ENCODE measurements at regions not wholly inside any gene's neighbourhood (a gene's known extent, or its start where the extent isn't known, plus 50 kb on each side); places are given as distances from the start of the nearest gene placed in this dataset.

GRCh38 chr11:79592406-79592805 is 151.6 kb upstream of the TENM4 start:
- Histone ChIP-seq H4K20me1 (ENCODE audit: low read length) (no peaks in the 10 kb centered on the region), H3K4me3 (ENCODE audit: low read length) (no peak overlapping the region), H3K9me3 (ENCODE audit: low read length) (no peaks in the 10 kb centered on the region), H3K4me2 (ENCODE audit: low read length) (no peak overlapping the region), H3K9ac (ENCODE audit: low read length) (no peak overlapping the region), H2AFZ (ENCODE audit: low read length) (no peak overlapping the region), H3F3A (ENCODE audit: low read length, unreplicated experiment) (no peaks in the 10 kb centered on the region), H3K9me2 (replicated peaks; ENCODE audit: low read length) (no peaks in the 10 kb centered on the region), H3K27me3 (ENCODE audit: low read length) (peaks cover 8% of the 10 kb centered on the region; the same call in 1 of the 2 replicates), H3K4me1 (ENCODE audit: insufficient read depth, low read length) (no peaks in the 10 kb centered on the region), H3K36me3 (ENCODE audit: low read depth, low read length) (no peaks in the 10 kb centered on the region), H3K79me2 (ENCODE audit: low read length) (no peaks in the 10 kb centered on the region), H3K27ac (ENCODE audit: low read length) (no peak overlapping the region)
- TF ChIP-seq, protein P1, sequence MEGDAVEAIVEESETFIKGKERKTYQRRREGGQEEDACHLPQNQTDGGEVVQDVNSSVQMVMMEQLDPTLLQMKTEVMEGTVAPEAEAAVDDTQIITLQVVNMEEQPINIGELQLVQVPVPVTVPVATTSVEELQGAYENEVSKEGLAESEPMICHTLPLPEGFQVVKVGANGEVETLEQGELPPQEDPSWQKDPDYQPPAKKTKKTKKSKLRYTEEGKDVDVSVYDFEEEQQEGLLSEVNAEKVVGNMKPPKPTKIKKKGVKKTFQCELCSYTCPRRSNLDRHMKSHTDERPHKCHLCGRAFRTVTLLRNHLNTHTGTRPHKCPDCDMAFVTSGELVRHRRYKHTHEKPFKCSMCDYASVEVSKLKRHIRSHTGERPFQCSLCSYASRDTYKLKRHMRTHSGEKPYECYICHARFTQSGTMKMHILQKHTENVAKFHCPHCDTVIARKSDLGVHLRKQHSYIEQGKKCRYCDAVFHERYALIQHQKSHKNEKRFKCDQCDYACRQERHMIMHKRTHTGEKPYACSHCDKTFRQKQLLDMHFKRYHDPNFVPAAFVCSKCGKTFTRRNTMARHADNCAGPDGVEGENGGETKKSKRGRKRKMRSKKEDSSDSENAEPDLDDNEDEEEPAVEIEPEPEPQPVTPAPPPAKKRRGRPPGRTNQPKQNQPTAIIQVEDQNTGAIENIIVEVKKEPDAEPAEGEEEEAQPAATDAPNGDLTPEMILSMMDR (conservative IDR thresholded peaks at IDR 0.05; ENCODE audit: low read depth, low read length): no peak
- CTCF ChIA-PET: no interaction called here
- POLR2A ChIA-PET (ENCODE audit: unreplicated experiment): no interaction called here
- BruUV-seq (replicated peaks): no TSS peak
- DNase-seq: no peak
- intact Hi-C loops (cut with micrococcal nuclease): no loop called here
- ATAC-seq: no peak

GRCh38 chr11:79582434-79582833 is 141.6 kb upstream of the TENM4 start:
- ChIA-PET CTCF (no interaction called here), POLR2A (ENCODE audit: unreplicated experiment) (no interaction called here)
- no TSS peak for BruUV-seq (replicated peaks)
- no peak for TF ChIP-seq EZH2 (IDR thresholded peaks at IDR 0.05; ENCODE audit: low read length, unreplicated experiment)
- TF ChIP-seq, protein P1 (conservative IDR thresholded peaks at IDR 0.05; ENCODE audit: low read depth, low read length): no peak
- TF ChIP-seq EZH2phosphoT487 (IDR thresholded peaks at IDR 0.05; ENCODE audit: borderline replicate concordance, low read length): no peak
- H4K20me1 ChIP-seq (ENCODE audit: low read length): no peaks in the 10 kb centered on the region
- no peak overlapping the region for H2AFZ ChIP-seq (ENCODE audit: low read length)
- H3F3A ChIP-seq (ENCODE audit: low read length, unreplicated experiment): no peaks in the 10 kb centered on the region
- no peak overlapping the region for H3K4me3 ChIP-seq (ENCODE audit: low read length)
- no peak for DNase-seq
- H3K79me2 ChIP-seq (ENCODE audit: low read length): no peaks in the 10 kb centered on the region
- H3K4me1 ChIP-seq (ENCODE audit: insufficient read depth, low read length): no peaks in the 10 kb centered on the region
- no peak overlapping the region for H3K4me2 ChIP-seq (ENCODE audit: low read length)
- no peaks in the 10 kb centered on the region for H3K9me2 ChIP-seq (replicated peaks; ENCODE audit: low read length)
- intact Hi-C loops (cut with micrococcal nuclease): no loop called here
- no peak for ATAC-seq
- H3K36me3 ChIP-seq (ENCODE audit: low read depth, low read length): no peaks in the 10 kb centered on the region
- no peaks in the 10 kb centered on the region for H3K27me3 ChIP-seq (ENCODE audit: low read length)
- H3K9me3 ChIP-seq (ENCODE audit: low read length): no peaks in the 10 kb centered on the region
- H3K9ac ChIP-seq (ENCODE audit: low read length): no peak overlapping the region
- no peak overlapping the region for H3K27ac ChIP-seq (ENCODE audit: low read length)

DNA sequence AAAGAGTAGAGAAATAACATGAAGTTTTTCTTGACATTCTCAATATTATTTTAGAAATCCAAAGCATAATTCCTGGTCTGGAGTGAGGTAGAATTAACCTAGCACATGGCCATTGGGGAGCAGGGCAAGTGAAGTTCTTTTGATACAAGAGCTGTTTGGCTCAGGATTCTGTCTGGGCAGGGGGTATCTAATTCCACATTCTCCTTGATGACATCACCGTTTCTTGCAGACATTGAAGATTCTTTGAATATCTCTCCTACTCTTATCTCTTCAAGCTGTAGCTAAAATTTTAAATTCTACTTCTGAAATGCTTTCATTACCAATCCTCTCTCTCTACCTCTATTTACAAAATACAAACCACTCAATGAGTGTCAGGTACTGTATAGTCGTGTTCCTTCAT is 138.2 kb upstream of the TENM4 start:
- Histone ChIP-seq H3K4me2 (ENCODE audit: low read length) (no peak overlapping the region), H4K20me1 (ENCODE audit: low read length) (no peaks in the 10 kb centered on the region), H3K4me1 (ENCODE audit: insufficient read depth, low read length) (no peaks in the 10 kb centered on the region), H3K79me2 (ENCODE audit: low read length) (no peaks in the 10 kb centered on the region), H3K9ac (ENCODE audit: low read length) (no peak overlapping the region), H3K9me3 (ENCODE audit: low read length) (no peaks in the 10 kb centered on the region), H3K27ac (ENCODE audit: low read length) (no peak overlapping the region), H3K27me3 (ENCODE audit: low read length) (no peaks in the 10 kb centered on the region), H3F3A (ENCODE audit: low read length, unreplicated experiment) (no peaks in the 10 kb centered on the region), H3K4me3 (ENCODE audit: low read length) (no peak overlapping the region), H2AFZ (ENCODE audit: low read length) (no peak overlapping the region), H3K9me2 (replicated peaks; ENCODE audit: low read length) (no peaks in the 10 kb centered on the region), H3K36me3 (ENCODE audit: low read depth, low read length) (no peaks in the 10 kb centered on the region)
- ChIA-PET POLR2A (ENCODE audit: unreplicated experiment) (no interaction called here), CTCF (no interaction called here)
- no peak for TF ChIP-seq EZH2 (IDR thresholded peaks at IDR 0.05; ENCODE audit: low read length, unreplicated experiment)
- TF ChIP-seq, protein P1 (conservative IDR thresholded peaks at IDR 0.05; ENCODE audit: low read depth, low read length): no peak
- no peak for TF ChIP-seq EZH2phosphoT487 (IDR thresholded peaks at IDR 0.05; ENCODE audit: borderline replicate concordance, low read length)
- no peak for DNase-seq
- no peak for ATAC-seq
- BruUV-seq (replicated peaks): no TSS peak
- intact Hi-C loops (cut with micrococcal nuclease): no loop called here

All from PC-3 (cell line).